ENCODE measurements at regions not wholly inside any gene's neighbourhood (a gene's known extent, or its start where the extent isn't known, plus 50 kb on each side); places are given as distances from the start of the nearest gene placed in this dataset.

DNA sequence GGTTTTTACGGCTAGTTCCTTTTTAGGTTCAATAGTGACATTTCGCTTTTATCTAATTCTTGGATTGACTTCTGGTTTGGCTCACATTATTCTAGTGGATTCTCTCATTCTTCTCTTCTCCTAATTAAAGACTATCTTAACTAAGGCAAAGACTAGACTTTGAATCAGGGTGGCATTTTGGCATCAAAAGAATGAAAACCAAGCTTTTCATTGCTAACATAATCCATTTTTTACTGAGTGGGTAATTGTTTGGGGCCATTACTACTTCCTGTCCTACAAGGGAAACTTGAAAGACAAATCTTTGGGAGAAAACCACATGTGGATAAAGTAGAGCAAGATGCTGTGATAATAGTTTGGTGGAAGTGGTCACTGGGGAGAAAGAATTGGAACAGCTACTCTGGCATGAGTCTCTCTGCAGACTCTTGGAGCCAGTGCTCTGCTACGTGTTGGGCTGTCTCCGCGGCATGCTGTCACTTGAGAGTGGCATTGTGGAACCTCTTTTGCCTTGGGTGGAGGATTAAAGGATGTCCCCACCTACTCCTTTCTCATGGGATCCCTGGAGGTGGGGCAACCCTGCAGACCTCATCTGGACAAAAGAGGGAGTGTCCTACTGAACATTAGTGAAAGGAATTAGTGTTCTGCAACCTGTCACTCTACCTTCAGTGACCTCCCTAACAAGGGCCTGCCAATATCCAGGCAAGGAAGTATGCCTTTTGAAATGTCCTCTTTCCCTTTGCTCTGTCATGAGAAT, 280.4 kb downstream of the PSAT1 start:
- TF ChIP-seq EZH2 (IDR thresholded peaks at IDR 0.05; ENCODE audit: borderline replicate concordance, low read length), result no peak
- TF ChIP-seq, protein P1, sequence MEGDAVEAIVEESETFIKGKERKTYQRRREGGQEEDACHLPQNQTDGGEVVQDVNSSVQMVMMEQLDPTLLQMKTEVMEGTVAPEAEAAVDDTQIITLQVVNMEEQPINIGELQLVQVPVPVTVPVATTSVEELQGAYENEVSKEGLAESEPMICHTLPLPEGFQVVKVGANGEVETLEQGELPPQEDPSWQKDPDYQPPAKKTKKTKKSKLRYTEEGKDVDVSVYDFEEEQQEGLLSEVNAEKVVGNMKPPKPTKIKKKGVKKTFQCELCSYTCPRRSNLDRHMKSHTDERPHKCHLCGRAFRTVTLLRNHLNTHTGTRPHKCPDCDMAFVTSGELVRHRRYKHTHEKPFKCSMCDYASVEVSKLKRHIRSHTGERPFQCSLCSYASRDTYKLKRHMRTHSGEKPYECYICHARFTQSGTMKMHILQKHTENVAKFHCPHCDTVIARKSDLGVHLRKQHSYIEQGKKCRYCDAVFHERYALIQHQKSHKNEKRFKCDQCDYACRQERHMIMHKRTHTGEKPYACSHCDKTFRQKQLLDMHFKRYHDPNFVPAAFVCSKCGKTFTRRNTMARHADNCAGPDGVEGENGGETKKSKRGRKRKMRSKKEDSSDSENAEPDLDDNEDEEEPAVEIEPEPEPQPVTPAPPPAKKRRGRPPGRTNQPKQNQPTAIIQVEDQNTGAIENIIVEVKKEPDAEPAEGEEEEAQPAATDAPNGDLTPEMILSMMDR (conservative IDR thresholded peaks at IDR 0.05 in 1 of 2, IDR thresholded peaks at IDR 0.05 in 1 of 2; ENCODE audit: extremely low read depth in 1 of 2, insufficient read depth in 1 of 2, low read depth in 1 of 2, low read length in 2 of 2), result no peak
